ENCODE measurements at regions not wholly inside any gene's neighbourhood (a gene's known extent, or its start where the extent isn't known, plus 50 kb on each side); places are given as distances from the start of the nearest gene placed in this dataset.

DNA sequence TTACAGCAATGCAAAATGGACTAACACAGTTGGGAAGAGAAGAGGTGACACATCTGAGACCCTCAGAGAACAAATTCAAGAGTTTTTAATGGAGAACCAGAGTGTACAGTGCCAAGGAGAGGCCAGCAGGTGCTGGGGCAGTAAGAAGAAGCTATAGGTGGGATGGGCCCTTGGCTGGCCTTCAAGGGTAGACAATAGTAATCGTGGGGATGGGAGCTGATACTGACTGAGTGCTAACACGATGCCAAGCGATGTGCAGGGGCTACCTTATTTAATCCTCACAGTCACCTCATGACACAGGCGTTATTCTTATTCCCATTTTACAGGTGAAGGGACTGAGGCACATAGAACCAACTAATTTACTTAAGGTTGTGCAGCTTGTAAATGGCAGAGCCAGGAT lies 131.9 kb upstream of the ID2 start:
- Mint-ChIP-seq H3K36me3 (ENCODE audit: low read depth) (no peaks in the 10 kb centered on the region), H3K27ac (no peak overlapping the region), H3K9me3 (no peaks in the 10 kb centered on the region), H3K27me3 (ENCODE audit: insufficient read depth) (peaks cover 3% of the 10 kb centered on the region), H3K4me3 (no peak overlapping the region), H3K4me1 (peaks cover 7% of the 10 kb centered on the region)
- Histone ChIP-seq H3K27me3 (ENCODE audit: control insufficient read depth, insufficient read depth, low read length, poor library complexity, severe bottlenecking) (no peaks in the 10 kb centered on the region), H3K27ac (ENCODE audit: low read depth, low read length) (no peak overlapping the region), H3K4me3 (ENCODE audit: low read length) (no peak overlapping the region), H3K4me1 (ENCODE audit: control insufficient read depth, insufficient read depth, low read length) (no peaks in the 10 kb centered on the region), H3K9me3 (ENCODE audit: control insufficient read depth, low read length) (no peaks in the 10 kb centered on the region), H3K36me3 (ENCODE audit: control insufficient read depth, insufficient read depth, low read length) (no peaks in the 10 kb centered on the region), H3K9ac (ENCODE audit: extremely low read depth, low read length, poor library complexity, severe bottlenecking) (no peak overlapping the region)
- no peak for DNase-seq
- 78 to 91% methylated on average over 1 to 4 of the region's 4 CpGs for WGBS, 2 experiments (ENCODE audit: insufficient coverage in 1 of 2, insufficient read length in 1 of 2)
- no peak for TF ChIP-seq CTCF (conservative IDR thresholded peaks at IDR 0.05)

DNA sequence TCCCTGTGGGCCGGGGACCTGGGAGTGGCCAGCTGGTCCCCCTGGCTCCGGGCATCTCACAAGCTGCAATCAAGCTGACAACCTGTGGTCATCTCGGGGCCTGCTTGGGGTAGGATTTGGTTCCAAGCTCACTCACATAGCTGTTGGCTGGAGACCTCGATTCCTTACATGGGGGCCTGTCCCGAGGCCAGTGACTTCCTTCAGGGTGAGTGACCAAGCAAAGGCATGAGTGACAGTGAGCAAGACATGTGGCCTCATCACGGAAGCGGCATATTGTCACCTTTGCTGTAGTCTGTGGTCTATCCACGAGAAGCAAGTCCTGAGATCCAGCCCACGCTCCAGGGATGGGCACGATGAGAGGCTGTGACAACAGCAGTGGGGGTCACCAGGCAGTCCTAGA lies 131.4 kb upstream of the ID2 start:
- H3K9me3 Mint-ChIP-seq = no peaks in the 10 kb centered on the region
- no peaks in the 10 kb centered on the region for H3K36me3 Mint-ChIP-seq (ENCODE audit: low read depth)
- Histone ChIP-seq H3K9me3 (ENCODE audit: control insufficient read depth, low read length) (no peaks in the 10 kb centered on the region), H3K27me3 (ENCODE audit: control insufficient read depth, insufficient read depth, low read length, poor library complexity, severe bottlenecking) (no peaks in the 10 kb centered on the region), H3K27ac (ENCODE audit: low read depth, low read length) (no peak overlapping the region), H3K9ac (ENCODE audit: extremely low read depth, low read length, poor library complexity, severe bottlenecking) (no peak overlapping the region), H3K4me3 (ENCODE audit: low read length) (no peak overlapping the region), H3K4me1 (ENCODE audit: control insufficient read depth, insufficient read depth, low read length) (no peaks in the 10 kb centered on the region), H3K36me3 (ENCODE audit: control insufficient read depth, insufficient read depth, low read length) (no peaks in the 10 kb centered on the region)
- H3K27ac Mint-ChIP-seq = no peak overlapping the region
- peaks cover 7% of the 10 kb centered on the region for H3K4me1 Mint-ChIP-seq
- peaks cover 3% of the 10 kb centered on the region for H3K27me3 Mint-ChIP-seq (ENCODE audit: insufficient read depth)
- TF ChIP-seq CTCF (conservative IDR thresholded peaks at IDR 0.05) = no peak
- DNase-seq = peak; percentile 33
- WGBS, 2 experiments (ENCODE audit: insufficient coverage in 1 of 2, insufficient read length in 1 of 2) = 91 to 96% methylated on average over 9 to 10 of the region's 10 CpGs
- no peak overlapping the region for H3K4me3 Mint-ChIP-seq

DNA sequence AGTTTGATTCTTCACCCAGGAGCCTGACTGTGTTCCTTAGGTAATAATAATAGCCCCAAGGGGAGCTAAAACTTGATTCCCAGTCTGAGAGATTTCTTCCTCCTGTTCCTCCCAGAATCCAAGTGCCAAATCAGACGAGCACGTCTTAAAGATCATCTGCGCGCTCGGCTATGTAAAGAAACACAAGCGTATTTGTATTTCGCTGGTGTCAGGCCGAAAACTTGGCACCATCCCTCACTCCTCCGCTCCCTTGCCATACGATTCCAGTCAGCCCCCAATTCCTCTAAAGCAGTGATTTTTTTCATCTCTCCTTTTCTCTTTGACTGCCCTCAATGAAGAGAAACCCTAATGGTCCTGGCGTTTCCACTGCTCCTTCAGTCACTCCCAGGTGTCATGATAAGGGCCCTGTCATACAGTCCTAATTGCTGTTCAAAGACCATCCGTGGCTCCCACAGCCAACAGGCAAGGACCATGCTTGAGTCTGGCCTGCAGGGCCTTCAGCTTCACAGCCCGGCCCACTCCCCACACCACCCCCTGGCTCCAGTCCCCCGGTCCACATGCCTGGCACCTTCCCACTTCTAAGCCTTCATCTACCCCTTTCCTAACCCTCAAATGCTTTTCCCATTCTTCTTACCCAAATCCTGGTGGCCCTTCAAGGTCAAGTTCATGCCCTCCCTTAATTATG lies 130.8 kb upstream of the ID2 start:
- Histone ChIP-seq H3K4me1 (ENCODE audit: control insufficient read depth, insufficient read depth, low read length) (no peaks in the 10 kb centered on the region), H3K36me3 (ENCODE audit: control insufficient read depth, insufficient read depth, low read length) (no peaks in the 10 kb centered on the region), H3K4me3 (ENCODE audit: low read length) (no peak overlapping the region), H3K9ac (ENCODE audit: extremely low read depth, low read length, poor library complexity, severe bottlenecking) (no peak overlapping the region), H3K9me3 (ENCODE audit: control insufficient read depth, low read length) (no peaks in the 10 kb centered on the region), H3K27me3 (ENCODE audit: control insufficient read depth, insufficient read depth, low read length, poor library complexity, severe bottlenecking) (no peaks in the 10 kb centered on the region), H3K27ac (ENCODE audit: low read depth, low read length) (no peak overlapping the region)
- H3K4me3 Mint-ChIP-seq = no peak overlapping the region
- no peak for DNase-seq
- no peaks in the 10 kb centered on the region for H3K9me3 Mint-ChIP-seq
- H3K27me3 Mint-ChIP-seq (ENCODE audit: insufficient read depth) = peaks cover 3% of the 10 kb centered on the region
- H3K4me1 Mint-ChIP-seq = peaks cover 7% of the 10 kb centered on the region
- H3K36me3 Mint-ChIP-seq (ENCODE audit: low read depth) = no peaks in the 10 kb centered on the region
- 86 to 90% methylated on average over 11 to 14 of the region's 14 CpGs for WGBS, 2 experiments (ENCODE audit: insufficient coverage in 1 of 2, insufficient read length in 1 of 2)
- TF ChIP-seq CTCF (conservative IDR thresholded peaks at IDR 0.05) = no peak
- no peak overlapping the region for H3K27ac Mint-ChIP-seq

All from endodermal cell (in vitro differentiated cells).